GM03348 (cell line): ENCODE measurements at regions not wholly inside any gene's neighbourhood (a gene's known extent, or its start where the extent isn't known, plus 50 kb on each side); places are given as distances from the start of the nearest gene placed in this dataset.
"Not testable (repeated sequence)": the region's sequence is repeated elsewhere in the genome, so short reads cannot be mapped to it uniquely, and the experiment has no call there.

Experiments used
- DNase-seq: peaks from one replicate; pipeline ENCODE4 v3.0.0; 2012; ENCODE audit warnings: low spot score

- DNase-seq: not testable (repeated sequence)
Measured at GRCh38 chr6:71007298-71007697, 50.4 kb upstream of the B3GAT2 start.

- DNase-seq: no peak
Measured at GRCh38 chr6:71011871-71012371, 55.1 kb upstream of the B3GAT2 start.

GRCh38 chr6:71012866-71013469 lies 56.1 kb upstream of the B3GAT2 start:
- DNase-seq: peak; percentile 73

- no peak for DNase-seq
Measured at GRCh38 chr6:71015392-71015791, 58.5 kb upstream of the B3GAT2 start.

GRCh38 chr6:71028236-71028876 lies 71.5 kb upstream of the B3GAT2 start:
- DNase-seq: no peak

GRCh38 chr6:71028877-71029252 lies 72.0 kb upstream of the B3GAT2 start:
- DNase-seq: no peak

- DNase-seq: no peak
Measured at GRCh38 chr6:71029555-71029954, 72.7 kb upstream of the B3GAT2 start.

GRCh38 chr6:71031912-71032311 lies 75.1 kb upstream of the B3GAT2 start:
- no peak for DNase-seq

- no peak for DNase-seq
Measured at GRCh38 chr6:71033171-71033570, 76.3 kb upstream of the B3GAT2 start.

- DNase-seq: no peak
Measured at GRCh38 chr6:71033890-71034289, 77.0 kb upstream of the B3GAT2 start.

- no peak for DNase-seq
Measured at GRCh38 chr6:71034563-71035345, 77.9 kb upstream of the B3GAT2 start.

GRCh38 chr6:71035871-71036270 lies 79.0 kb upstream of the B3GAT2 start:
- DNase-seq: no peak

GRCh38 chr6:71038711-71039344 lies 82.0 kb upstream of the B3GAT2 start:
- DNase-seq: no peak

GRCh38 chr6:71040043-71040442 lies 83.2 kb upstream of the B3GAT2 start:
- DNase-seq: no peak

- no peak for DNase-seq
Measured at GRCh38 chr6:71040841-71041240, 84.0 kb upstream of the B3GAT2 start.

GRCh38 chr6:71043902-71044301 lies 87.0 kb upstream of the B3GAT2 start:
- DNase-seq: no peak

GRCh38 chr6:71044753-71045152 lies 87.9 kb upstream of the B3GAT2 start:
- no peak for DNase-seq

GRCh38 chr6:71045296-71045695 lies 88.4 kb upstream of the B3GAT2 start:
- DNase-seq: no peak

GRCh38 chr6:71047417-71047816 lies 90.6 kb upstream of the B3GAT2 start:
- no peak for DNase-seq

GRCh38 chr6:71048320-71049164 lies 91.7 kb upstream of the B3GAT2 start:
- no peak for DNase-seq

- DNase-seq: no peak
Measured at GRCh38 chr6:71049198-71049770, 92.4 kb upstream of the B3GAT2 start.
